GM23338 (cell line): ENCODE measurements at regions not wholly inside any gene's neighbourhood (a gene's known extent, or its start where the extent isn't known, plus 50 kb on each side); places are given as distances from the start of the nearest gene placed in this dataset.

ENCODE experiments used
- ATAC-seq: fragments of 200-7000 bp; cut with Tn5 transposase; 3 replicates; pipeline ENCODE4 v1.9.1; 2020
- DNase-seq: peaks from one replicate; pipeline ENCODE4 v3.0.0-alpha.2; 2015; ENCODE audit warnings: low spot score
- H2AFZ ChIP-seq: fragments of 200-600 bp; sonication (generic); 2 replicates; pipeline ENCODE4 v1.8.0; 2016; ENCODE audit warnings: antibody characterized with exemption, mild to moderate bottlenecking, moderate library complexity
- H3F3A ChIP-seq: fragments of 200-600 bp; sonication (generic); replicated peaks from 2 replicates; pipeline ENCODE4 v1.8.0; 2017; ENCODE audit warnings: antibody characterized with exemption, mixed run types, low read depth
- H3K27ac ChIP-seq: fragments of 200-600 bp; sonication (generic); 2 replicates; pipeline ENCODE4 v1.6.1; 2016; ENCODE audit warnings: low read depth
- H3K27me3 ChIP-seq: fragments of 200-600 bp; sonication (generic); 2 replicates; pipeline ENCODE4 v1.8.0; 2016; ENCODE audit warnings: mild to moderate bottlenecking, mixed run types, moderate library complexity; ENCODE audit not compliant: insufficient read depth
- H3K36me3 ChIP-seq: fragments of 200-600 bp; sonication (generic); 2 replicates; pipeline ENCODE4 v1.8.0; 2016; ENCODE audit warnings: mild to moderate bottlenecking; ENCODE audit not compliant: insufficient read depth
- H3K4me1 ChIP-seq: fragments of 200-600 bp; sonication (generic); 2 replicates; pipeline ENCODE4 v1.8.0; 2016; ENCODE audit warnings: mild to moderate bottlenecking, moderate library complexity; ENCODE audit not compliant: insufficient read depth
- H3K4me2 ChIP-seq: fragments of 200-600 bp; sonication (generic); 2 replicates; pipeline ENCODE4 v1.7.1; 2017; ENCODE audit warnings: mixed run types
- H3K4me3 ChIP-seq: fragments of 200-600 bp; sonication (generic); 2 replicates; pipeline ENCODE4 v1.6.1; 2016; ENCODE audit warnings: mixed run types
- H3K79me2 ChIP-seq: fragments of 200-600 bp; sonication (generic); replicated peaks from 2 replicates; pipeline ENCODE4 v1.8.0; 2017; ENCODE audit warnings: mild to moderate bottlenecking; ENCODE audit not compliant: insufficient read depth
- H3K9me2 ChIP-seq: fragments of 200-600 bp; sonication (generic); 2 replicates; pipeline ENCODE4 v1.8.0; 2017; ENCODE audit not compliant: insufficient read depth
- H4K20me1 ChIP-seq: fragments of 200-600 bp; sonication (generic); replicated peaks from 2 replicates; pipeline ENCODE4 v1.8.0; 2017; ENCODE audit warnings: mild to moderate bottlenecking; ENCODE audit not compliant: insufficient read depth
- H3K27ac Mint-ChIP-seq: 2 replicates; pipeline ENCODE4 v1.8.0; 2020; ENCODE audit warnings: inconsistent platforms, mild to moderate bottlenecking, moderate library complexity, mixed read lengths
- H3K27me3 Mint-ChIP-seq: 3 replicates; pipeline ENCODE4 v1.8.0; 2022; ENCODE audit warnings: low read depth, mild to moderate bottlenecking, moderate library complexity, mixed read lengths, inconsistent platforms; ENCODE audit not compliant: insufficient read depth, poor library complexity
- H3K36me3 Mint-ChIP-seq: 3 replicates; pipeline ENCODE4 v1.8.0; 2021; ENCODE audit warnings: low read depth, mild to moderate bottlenecking, inconsistent platforms, moderate library complexity, mixed read lengths
- H3K4me1 Mint-ChIP-seq: 3 replicates; pipeline ENCODE4 v1.8.0; 2020; ENCODE audit warnings: mild to moderate bottlenecking, inconsistent platforms, mixed read lengths
- H3K4me3 Mint-ChIP-seq: 3 replicates; pipeline ENCODE4 v1.8.0; 2021; ENCODE audit warnings: moderate library complexity, mild to moderate bottlenecking, inconsistent platforms, mixed read lengths
- H3K9me3 Mint-ChIP-seq: 3 replicates; pipeline ENCODE4 v1.8.0; 2020; ENCODE audit warnings: moderate library complexity, mild to moderate bottlenecking, inconsistent platforms, mixed read lengths
- CTCF ChIP-seq, 2 experiments: fragments of 200-600 bp in 1 of 2; sonication (generic) in 1 of 2; conservative IDR thresholded peaks; 2 replicates each; pipeline versions ENCODE4 v1.5.1 to v1.6.1; 2016 to 2017; ENCODE audit warnings: antibody characterized with exemption in 2 of 2, low read depth in 2 of 2, mild to moderate bottlenecking in 2 of 2, moderate library complexity in 1 of 2
- EZH2phosphoT487 ChIP-seq: fragments of 200-600 bp; sonication (generic); IDR thresholded peaks from one replicate; pipeline ENCODE4 v1.8.1; 2018; ENCODE audit warnings: antibody characterized with exemption; ENCODE audit not compliant: unreplicated experiment
- NANOG ChIP-seq: IDR thresholded peaks from 2 replicates; pipeline ENCODE4 v1.6.1; 2016; ENCODE audit warnings: antibody characterized with exemption, borderline replicate concordance
- POLR2AphosphoS5 ChIP-seq: IDR thresholded peaks from 2 replicates; pipeline ENCODE4 v1.6.1; 2016; ENCODE audit warnings: antibody characterized with exemption, low read depth
- REST ChIP-seq: IDR thresholded peaks from one replicate; pipeline ENCODE4 v1.6.1; 2018; ENCODE audit warnings: antibody characterized with exemption; ENCODE audit not compliant: unreplicated experiment
- ZNF331 ChIP-seq: fragments of 250-450 bp; sonication (Bioruptor Pico); IDR thresholded peaks from 2 replicates; pipeline ENCODE4 v1.5.0; 2020; ENCODE audit warnings: low read depth, mild to moderate bottlenecking, moderate library complexity
- TF ChIP-seq, protein P1 (sequence below): fragments of 250-450 bp; sonication (Bioruptor Pico); IDR thresholded peaks from 2 replicates; pipeline ENCODE4 v1.5.0; 2020; ENCODE audit warnings: mild to moderate bottlenecking, moderate library complexity

GRCh38 chr14:37723515-37723914 is 128.1 kb downstream of the TTC6 start:
- Histone ChIP-seq H3K27me3 (no peaks in the 10 kb centered on the region), H3K9me2 (no peaks in the 10 kb centered on the region), H3K79me2 (no peaks in the 10 kb centered on the region), H4K20me1 (no peaks in the 10 kb centered on the region), H3F3A (no peaks in the 10 kb centered on the region), H3K4me3 (no peak overlapping the region), H3K4me1 (no peaks in the 10 kb centered on the region), H2AFZ (no peak overlapping the region), H3K4me2 (no peak overlapping the region), H3K36me3 (no peaks in the 10 kb centered on the region), H3K27ac (no peak overlapping the region)
- Mint-ChIP-seq H3K36me3 (no peaks in the 10 kb centered on the region), H3K4me3 (no peak overlapping the region), H3K27ac (no peak overlapping the region), H3K4me1 (no peaks in the 10 kb centered on the region), H3K27me3 (no peaks in the 10 kb centered on the region), H3K9me3 (no peaks in the 10 kb centered on the region)
- ATAC-seq = no peak
- no peak for TF ChIP-seq CTCF (conservative IDR thresholded peaks at IDR 0.05; ENCODE audit: low read depth in 2 of 2)
- TF ChIP-seq NANOG = no peak
- TF ChIP-seq POLR2AphosphoS5 = no peak
- no peak for DNase-seq

GRCh38 chr14:37726708-37727107 is 131.3 kb downstream of the TTC6 start:
- Mint-ChIP-seq H3K9me3 (no peaks in the 10 kb centered on the region), H3K27me3 (no peaks in the 10 kb centered on the region), H3K27ac (no peak overlapping the region), H3K4me1 (no peaks in the 10 kb centered on the region), H3K36me3 (no peaks in the 10 kb centered on the region), H3K4me3 (no peak overlapping the region)
- Histone ChIP-seq H3K4me3 (no peak overlapping the region), H3K27ac (no peak overlapping the region), H3K79me2 (no peaks in the 10 kb centered on the region), H3K4me2 (no peak overlapping the region), H3K27me3 (no peaks in the 10 kb centered on the region), H3F3A (no peaks in the 10 kb centered on the region), H3K36me3 (no peaks in the 10 kb centered on the region), H3K4me1 (no peaks in the 10 kb centered on the region), H4K20me1 (no peaks in the 10 kb centered on the region), H2AFZ (no peak overlapping the region), H3K9me2 (no peaks in the 10 kb centered on the region)
- TF ChIP-seq, protein P1, sequence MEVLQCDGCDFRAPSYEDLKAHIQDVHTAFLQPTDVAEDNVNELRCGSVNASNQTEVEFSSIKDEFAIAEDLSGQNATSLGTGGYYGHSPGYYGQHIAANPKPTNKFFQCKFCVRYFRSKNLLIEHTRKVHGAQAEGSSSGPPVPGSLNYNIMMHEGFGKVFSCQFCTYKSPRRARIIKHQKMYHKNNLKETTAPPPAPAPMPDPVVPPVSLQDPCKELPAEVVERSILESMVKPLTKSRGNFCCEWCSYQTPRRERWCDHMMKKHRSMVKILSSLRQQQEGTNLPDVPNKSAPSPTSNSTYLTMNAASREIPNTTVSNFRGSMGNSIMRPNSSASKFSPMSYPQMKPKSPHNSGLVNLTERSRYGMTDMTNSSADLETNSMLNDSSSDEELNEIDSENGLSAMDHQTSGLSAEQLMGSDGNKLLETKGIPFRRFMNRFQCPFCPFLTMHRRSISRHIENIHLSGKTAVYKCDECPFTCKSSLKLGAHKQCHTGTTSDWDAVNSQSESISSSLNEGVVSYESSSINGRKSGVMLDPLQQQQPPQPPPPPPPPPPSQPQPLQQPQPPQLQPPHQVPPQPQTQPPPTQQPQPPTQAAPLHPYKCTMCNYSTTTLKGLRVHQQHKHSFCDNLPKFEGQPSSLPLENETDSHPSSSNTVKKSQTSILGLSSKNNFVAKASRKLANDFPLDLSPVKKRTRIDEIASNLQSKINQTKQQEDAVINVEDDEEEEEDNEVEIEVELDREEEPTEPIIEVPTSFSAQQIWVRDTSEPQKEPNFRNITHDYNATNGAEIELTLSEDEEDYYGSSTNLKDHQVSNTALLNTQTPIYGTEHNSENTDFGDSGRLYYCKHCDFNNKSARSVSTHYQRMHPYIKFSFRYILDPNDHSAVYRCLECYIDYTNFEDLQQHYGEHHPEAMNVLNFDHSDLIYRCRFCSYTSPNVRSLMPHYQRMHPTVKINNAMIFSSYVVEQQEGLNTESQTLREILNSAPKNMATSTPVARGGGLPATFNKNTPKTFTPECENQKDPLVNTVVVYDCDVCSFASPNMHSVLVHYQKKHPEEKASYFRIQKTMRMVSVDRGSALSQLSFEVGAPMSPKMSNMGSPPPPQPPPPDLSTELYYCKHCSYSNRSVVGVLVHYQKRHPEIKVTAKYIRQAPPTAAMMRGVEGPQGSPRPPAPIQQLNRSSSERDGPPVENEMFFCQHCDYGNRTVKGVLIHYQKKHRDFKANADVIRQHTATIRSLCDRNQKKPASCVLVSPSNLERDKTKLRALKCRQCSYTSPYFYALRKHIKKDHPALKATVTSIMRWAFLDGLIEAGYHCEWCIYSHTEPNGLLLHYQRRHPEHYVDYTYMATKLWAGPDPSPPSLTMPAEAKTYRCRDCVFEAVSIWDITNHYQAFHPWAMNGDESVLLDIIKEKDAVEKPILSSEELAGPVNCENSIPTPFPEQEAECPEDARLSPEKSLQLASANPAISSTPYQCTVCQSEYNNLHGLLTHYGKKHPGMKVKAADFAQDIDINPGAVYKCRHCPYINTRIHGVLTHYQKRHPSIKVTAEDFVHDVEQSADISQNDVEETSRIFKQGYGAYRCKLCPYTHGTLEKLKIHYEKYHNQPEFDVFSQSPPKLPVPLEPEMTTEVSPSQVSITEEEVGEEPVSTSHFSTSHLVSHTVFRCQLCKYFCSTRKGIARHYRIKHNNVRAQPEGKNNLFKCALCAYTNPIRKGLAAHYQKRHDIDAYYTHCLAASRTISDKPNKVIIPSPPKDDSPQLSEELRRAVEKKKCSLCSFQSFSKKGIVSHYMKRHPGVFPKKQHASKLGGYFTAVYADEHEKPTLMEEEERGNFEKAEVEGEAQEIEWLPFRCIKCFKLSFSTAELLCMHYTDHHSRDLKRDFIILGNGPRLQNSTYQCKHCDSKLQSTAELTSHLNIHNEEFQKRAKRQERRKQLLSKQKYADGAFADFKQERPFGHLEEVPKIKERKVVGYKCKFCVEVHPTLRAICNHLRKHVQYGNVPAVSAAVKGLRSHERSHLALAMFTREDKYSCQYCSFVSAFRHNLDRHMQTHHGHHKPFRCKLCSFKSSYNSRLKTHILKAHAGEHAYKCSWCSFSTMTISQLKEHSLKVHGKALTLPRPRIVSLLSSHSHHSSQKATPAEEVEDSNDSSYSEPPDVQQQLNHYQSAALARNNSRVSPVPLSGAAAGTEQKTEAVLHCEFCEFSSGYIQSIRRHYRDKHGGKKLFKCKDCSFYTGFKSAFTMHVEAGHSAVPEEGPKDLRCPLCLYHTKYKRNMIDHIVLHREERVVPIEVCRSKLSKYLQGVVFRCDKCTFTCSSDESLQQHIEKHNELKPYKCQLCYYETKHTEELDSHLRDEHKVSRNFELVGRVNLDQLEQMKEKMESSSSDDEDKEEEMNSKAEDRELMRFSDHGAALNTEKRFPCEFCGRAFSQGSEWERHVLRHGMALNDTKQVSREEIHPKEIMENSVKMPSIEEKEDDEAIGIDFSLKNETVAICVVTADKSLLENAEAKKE (CRISPR knock-in tag) = no peak
- TF ChIP-seq ZNF331 (CRISPR knock-in tag) (no peak), EZH2phosphoT487 (no peak), REST (no peak)
- ATAC-seq (no peak), DNase-seq (no peak)
